ENCODE measurements at regions not wholly inside any gene's neighbourhood (a gene's known extent, or its start where the extent isn't known, plus 50 kb on each side); places are given as distances from the start of the nearest gene placed in this dataset.

DNA sequence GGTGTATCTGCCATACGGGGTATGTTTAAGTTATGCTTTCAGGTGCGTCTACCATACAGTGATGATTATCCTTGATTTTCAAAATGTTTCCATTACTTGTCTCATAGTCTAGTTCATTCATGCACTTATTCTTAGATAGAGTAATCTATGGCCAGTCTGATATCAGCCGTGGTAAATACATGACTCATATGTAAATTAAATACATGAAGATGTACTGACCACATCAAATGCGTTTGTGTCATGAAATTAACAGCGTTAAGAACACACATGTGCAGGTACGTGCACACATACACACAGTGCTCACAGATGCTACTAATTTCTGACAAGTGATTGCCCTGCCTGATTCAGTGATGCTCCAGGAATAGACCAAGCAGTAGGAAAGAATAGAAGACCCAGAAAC is 75.2 kb upstream of the EXOC1L start:
- Mint-ChIP-seq H3K27ac (no peak overlapping the region), H3K36me3 (no peaks in the 10 kb centered on the region), H3K9me3 (peaks cover 0 to 10% of the 10 kb centered on the region in 2 donors)
- ATAC-seq (peak in 1 of 2 donors; percentile 37), DNase-seq (ENCODE audit: low spot score in 2 of 2) (no peak)

DNA sequence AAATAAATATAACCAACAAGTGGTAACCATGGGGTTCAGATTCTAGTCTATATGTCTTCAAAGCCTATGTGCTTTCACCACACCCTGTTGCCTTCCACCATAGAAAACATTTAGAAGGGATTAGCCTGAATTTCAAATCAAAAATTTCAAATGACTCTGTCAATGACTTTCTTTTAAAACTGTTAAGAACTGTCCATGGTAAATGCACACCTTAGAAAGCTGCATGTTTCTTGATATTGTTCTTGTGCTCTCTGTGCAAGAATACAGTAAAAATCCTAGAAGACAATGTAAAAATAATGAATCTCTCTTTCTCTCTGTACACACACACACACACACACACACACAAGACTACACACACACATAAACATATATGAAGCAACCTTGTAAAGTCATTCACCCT is 74.6 kb upstream of the EXOC1L start:
- H3K36me3 Mint-ChIP-seq: no peaks in the 10 kb centered on the region
- peaks cover 0 to 10% of the 10 kb centered on the region in 2 donors for H3K9me3 Mint-ChIP-seq
- H3K27ac Mint-ChIP-seq: no peak overlapping the region
- no peak for ATAC-seq
- DNase-seq (ENCODE audit: low spot score in 2 of 2): no peak

DNA sequence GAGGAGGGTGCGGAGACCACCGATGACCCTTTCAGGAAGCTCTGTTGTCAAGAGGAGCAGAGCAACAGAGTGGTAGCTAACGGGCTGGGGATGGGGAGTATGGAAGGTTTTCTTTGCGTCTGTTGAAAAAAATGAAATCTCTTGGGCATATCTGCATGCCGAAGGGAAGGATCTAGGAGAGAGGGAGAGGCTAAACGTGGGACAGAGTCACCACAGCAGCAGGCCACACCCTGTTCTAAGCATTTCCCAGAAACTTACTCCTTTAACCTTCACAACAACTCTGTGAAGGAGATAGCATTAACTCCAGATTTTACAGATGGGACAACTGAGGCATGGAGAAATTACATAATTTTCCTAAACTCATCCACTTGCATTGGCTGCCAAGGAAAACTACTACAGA is 71.8 kb upstream of the EXOC1L start:
- ATAC-seq (no peak), DNase-seq (ENCODE audit: low spot score in 2 of 2) (no peak)
- peaks cover 0 to 13% of the 10 kb centered on the region in 2 donors for H3K9me3 Mint-ChIP-seq
- no peaks in the 10 kb centered on the region for H3K36me3 Mint-ChIP-seq
- H3K27ac Mint-ChIP-seq: no peak overlapping the region

DNA sequence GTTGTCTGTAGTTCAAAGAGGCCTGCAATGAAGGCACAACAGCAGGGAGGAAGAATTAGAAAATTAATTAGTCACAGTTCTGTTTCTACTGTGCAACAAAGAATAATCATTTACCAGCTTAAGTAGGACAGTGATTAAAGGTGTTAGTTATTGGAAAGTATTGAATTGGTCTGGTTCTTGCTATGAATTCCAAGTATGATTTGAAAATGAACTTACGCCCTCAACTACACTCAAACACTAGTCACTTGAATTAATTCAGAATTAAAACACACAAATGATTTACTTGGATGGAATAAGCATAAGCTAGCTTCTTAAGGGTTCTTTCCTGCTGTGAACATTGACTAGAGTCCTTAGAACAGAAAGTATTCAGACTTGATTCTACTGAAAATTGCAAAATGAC is 69.9 kb upstream of the EXOC1L start:
- Mint-ChIP-seq H3K27ac (no peak overlapping the region), H3K9me3 (peaks cover 0 to 13% of the 10 kb centered on the region in 2 donors), H3K36me3 (no peaks in the 10 kb centered on the region)
- ATAC-seq (no peak), DNase-seq (ENCODE audit: low spot score in 2 of 2) (no peak)

DNA sequence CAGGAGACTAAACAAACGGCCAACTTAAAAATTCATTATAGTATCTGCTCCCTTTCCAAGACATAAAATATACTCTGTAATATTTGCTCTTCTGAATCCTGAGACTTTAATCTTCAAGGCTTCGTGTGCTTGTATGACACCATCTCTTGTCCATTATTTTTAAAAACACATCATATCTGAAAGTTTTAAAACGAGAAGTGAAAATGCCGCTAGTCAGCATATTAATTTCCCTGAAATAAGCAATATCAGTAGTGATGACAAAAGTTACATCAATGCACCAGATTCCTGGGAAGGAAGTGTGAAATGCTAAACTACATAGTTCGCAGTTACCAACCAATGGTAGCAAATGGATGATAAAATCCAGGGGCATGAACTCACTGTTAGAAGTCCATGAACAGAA is 66.8 kb upstream of the EXOC1L start:
- H3K9me3 Mint-ChIP-seq: peaks cover 0 to 13% of the 10 kb centered on the region in 2 donors
- no peak for DNase-seq (ENCODE audit: low spot score in 2 of 2)
- no peaks in the 10 kb centered on the region for H3K36me3 Mint-ChIP-seq
- H3K27ac Mint-ChIP-seq: no peak overlapping the region
- ATAC-seq: no peak

DNA sequence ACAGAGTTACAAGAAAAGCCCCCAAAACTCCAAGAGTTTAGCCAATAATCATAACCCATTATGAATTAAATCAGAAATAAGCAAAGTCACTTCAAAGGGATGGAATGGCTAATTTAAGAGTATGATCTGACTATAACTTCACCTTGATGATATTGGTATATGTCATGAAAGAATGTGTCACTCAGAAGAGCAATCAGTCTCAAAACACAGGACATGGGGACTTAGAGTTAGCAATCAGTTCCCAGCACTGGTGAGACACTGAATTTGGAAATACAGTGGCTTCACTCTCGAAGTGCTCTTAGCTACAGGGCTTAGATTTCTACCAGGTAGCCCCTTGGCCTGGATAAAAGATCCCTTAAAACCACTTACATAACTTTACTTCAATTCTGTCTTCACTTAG is 65.7 kb upstream of the EXOC1L start:
- H3K27ac Mint-ChIP-seq: no peak overlapping the region
- ATAC-seq (peak in 1 of 2 donors; percentile 38), DNase-seq (ENCODE audit: low spot score in 2 of 2) (no peak)
- no peaks in the 10 kb centered on the region for H3K36me3 Mint-ChIP-seq
- peaks cover 0 to 6% of the 10 kb centered on the region in 2 donors for H3K9me3 Mint-ChIP-seq

DNA sequence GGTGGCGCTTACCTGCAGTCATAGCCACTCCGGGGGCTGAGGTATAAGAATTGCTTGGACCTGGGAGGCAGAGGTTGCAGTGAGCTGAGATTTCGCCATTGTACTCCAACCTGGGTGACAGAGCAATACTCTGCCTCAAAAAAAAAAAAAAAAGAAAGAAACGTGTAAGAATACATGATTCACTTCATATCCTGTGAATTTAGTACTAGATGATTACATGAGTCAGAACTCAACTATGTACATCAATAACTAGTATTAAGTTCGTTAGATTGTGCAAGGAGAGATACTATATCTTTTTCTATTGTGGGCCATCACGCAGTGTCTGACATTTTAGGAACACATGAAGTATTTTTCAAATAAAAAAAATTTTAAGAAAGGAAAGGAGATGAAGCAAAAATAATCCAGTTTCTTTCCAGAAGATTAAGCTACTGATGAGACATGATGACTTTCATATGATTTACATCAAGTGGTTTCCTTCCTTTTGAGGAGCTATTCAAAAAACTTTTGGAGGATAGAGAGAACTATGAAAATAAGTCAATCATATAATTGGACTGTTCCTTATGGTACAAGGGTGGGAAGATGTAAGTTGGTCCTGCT is 64.7 kb upstream of the EXOC1L start:
- Mint-ChIP-seq H3K36me3 (no peaks in the 10 kb centered on the region), H3K9me3 (peaks cover 0 to 3% of the 10 kb centered on the region in 2 donors), H3K27ac (no peak overlapping the region)
- peak in 1 of 2 donors; percentile 65 for ATAC-seq
- no peak for DNase-seq (ENCODE audit: low spot score in 2 of 2)

DNA sequence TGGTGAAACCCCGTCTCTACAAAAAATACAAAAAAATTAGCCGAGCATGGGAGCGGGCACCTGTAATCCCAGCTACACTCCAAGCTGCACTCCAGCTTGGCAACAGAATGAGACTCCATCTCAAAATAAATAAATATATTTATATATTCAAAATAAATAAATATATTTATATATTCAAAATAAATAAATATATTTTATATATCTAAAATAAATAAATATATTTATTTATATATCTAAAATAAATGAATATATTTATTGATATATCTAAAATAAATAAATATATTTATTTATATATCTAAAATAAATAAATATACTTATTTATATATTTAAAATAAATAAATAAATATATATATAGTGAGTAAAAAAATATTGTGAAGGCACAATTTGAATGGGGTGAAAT is 63.4 kb upstream of the EXOC1L start:
- ATAC-seq (no peak), DNase-seq (ENCODE audit: low spot score in 2 of 2) (no peak)
- Mint-ChIP-seq H3K27ac (no peak overlapping the region), H3K36me3 (no peaks in the 10 kb centered on the region), H3K9me3 (no peaks in the 10 kb centered on the region)

DNA sequence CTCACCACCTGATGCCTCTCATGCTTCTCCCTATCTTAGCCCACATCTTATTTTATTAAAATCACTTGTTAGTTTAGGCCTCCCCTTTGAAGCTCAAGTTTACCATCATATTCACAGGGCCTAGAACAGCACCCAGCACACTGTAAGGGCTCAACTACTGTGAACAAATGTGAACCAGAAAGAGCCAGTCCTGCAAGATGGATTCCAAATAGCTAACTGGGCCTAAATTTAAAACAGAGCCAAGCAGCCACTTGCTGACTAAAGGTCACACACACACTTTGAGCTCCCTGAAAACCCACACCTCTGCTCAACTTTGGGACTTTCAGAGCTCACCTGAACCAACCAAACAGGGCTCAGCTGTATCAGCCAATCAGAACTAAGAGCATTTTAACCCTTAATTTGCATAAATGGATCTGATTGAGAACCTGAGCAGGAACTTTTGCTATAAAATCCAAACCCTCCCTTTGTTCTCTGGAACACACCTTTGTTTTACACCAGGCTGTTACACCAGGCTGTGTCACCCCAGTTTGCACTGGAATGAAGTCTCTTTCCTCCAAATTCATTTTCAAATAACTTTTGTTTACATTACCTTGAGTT is 62.1 kb upstream of the EXOC1L start:
- peak in 1 of 2 donors; percentile 4 for ATAC-seq
- DNase-seq (ENCODE audit: low spot score in 2 of 2): no peak
- Mint-ChIP-seq H3K27ac (peak overlapping the region in 1 of 2 donors; percentile 9), H3K36me3 (no peaks in the 10 kb centered on the region), H3K9me3 (no peaks in the 10 kb centered on the region)

DNA sequence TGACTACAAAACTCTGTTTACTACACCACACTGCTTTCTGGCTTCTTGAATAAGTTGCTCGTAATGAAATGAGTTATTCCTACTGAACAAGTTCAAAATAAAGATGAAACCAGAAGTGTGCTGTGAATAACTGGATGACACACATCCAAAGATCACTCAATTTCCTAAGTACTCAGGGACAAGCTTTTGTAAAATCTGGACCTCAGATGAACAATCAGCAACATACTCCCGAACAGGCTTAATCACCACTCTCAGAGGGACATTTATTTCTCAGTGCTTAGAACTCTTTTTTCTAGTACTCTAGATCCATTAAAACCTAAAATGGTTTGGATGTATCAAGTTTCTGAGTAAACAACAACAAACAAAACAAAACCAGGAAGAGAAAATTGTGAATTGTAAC is 61.5 kb upstream of the EXOC1L start:
- DNase-seq (ENCODE audit: low spot score in 2 of 2): no peak
- peak; percentile 45 to 77 for ATAC-seq
- no peaks in the 10 kb centered on the region for H3K36me3 Mint-ChIP-seq
- no peaks in the 10 kb centered on the region for H3K9me3 Mint-ChIP-seq
- H3K27ac Mint-ChIP-seq: peak overlapping the region; percentile 2 to 9

DNA sequence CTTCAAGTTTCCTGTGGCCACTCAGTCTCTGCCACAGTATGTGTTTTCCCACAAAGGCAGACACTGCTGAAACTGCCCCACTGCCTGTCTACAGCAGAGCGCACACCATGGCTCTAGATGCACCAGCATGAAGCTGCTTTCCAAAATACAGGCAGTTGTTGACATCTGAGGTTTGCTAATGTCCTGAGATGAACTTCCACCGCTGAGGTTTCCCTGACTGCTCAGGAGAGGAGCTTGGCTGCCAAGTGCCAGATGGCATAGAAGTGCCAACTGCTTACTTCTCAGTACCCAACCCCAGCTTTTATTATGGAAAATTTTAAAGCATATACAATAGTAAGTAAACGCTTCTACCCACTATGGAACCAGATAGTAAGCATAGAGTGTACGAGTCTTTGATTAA is 61.0 kb upstream of the EXOC1L start:
- Mint-ChIP-seq H3K27ac (no peak overlapping the region), H3K9me3 (no peaks in the 10 kb centered on the region), H3K36me3 (no peaks in the 10 kb centered on the region)
- ATAC-seq (peak in 1 of 2 donors; percentile 5), DNase-seq (ENCODE audit: low spot score in 2 of 2) (no peak)

DNA sequence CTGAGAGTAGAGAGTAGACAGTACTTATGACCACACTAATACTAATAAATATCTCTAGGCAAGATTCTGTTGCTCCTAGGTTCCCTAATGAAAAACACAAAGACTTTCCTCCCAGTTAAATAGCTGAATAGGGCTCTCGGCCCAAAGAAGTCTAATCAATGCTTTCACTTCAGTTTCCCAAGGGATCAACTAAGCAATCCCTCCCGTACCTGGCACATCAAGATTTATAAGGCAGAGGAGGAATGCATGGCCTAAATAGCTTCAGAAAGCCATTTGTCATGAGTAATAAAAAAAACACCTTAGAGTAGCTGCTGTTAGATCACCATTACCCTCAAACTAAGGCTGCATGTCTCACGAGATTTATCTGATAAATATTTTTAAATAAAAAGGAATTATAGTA is 56.8 kb upstream of the EXOC1L start:
- DNase-seq (ENCODE audit: low spot score in 2 of 2): no peak
- H3K27ac Mint-ChIP-seq: no peak overlapping the region
- ATAC-seq: no peak
- no peaks in the 10 kb centered on the region for H3K9me3 Mint-ChIP-seq
- H3K36me3 Mint-ChIP-seq: no peaks in the 10 kb centered on the region

DNA sequence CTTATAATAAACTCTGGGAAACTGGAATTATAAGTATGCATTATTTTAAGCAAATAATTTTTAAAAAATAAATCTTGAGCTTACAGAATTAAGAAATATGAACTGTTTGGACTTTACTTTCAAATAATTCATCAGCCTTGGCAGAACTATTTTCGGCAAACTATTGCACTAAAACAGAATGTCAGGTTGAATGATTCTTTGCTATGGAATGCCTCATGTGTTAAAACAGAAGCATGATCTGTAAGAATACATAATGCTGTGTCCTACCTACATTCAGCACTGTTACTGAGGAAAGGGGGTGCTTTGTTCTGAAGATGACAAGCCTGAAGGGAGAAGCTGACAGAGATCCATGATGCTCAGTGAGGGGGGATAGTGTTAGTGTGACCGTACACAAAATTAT is 55.6 kb upstream of the EXOC1L start:
- no peak overlapping the region for H3K27ac Mint-ChIP-seq
- no peak for DNase-seq (ENCODE audit: low spot score in 2 of 2)
- ATAC-seq: no peak
- H3K9me3 Mint-ChIP-seq: no peaks in the 10 kb centered on the region
- H3K36me3 Mint-ChIP-seq: no peaks in the 10 kb centered on the region

DNA sequence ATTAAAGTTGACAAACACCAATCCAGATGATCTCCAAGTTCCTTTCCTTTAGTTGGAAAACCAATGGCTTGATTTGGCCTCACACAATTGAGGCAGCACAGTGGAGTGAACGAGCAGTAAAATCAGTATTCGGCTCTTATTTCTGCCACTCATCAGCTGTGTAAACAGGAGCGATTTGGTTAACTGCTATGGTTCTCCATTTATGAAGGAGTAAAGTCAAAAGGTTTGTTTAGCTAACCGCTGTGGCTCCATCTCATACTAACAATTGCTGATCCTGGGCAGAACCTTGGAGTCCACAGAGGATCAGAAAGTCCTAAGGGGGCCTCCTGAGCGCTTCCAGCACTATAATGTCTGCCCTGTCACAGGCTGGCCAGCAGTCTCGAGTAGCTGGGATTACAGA is 54.5 kb upstream of the EXOC1L start:
- DNase-seq (ENCODE audit: low spot score in 2 of 2) (no peak), ATAC-seq (no peak)
- H3K36me3 Mint-ChIP-seq: no peaks in the 10 kb centered on the region
- H3K27ac Mint-ChIP-seq: no peak overlapping the region
- H3K9me3 Mint-ChIP-seq: no peaks in the 10 kb centered on the region

DNA sequence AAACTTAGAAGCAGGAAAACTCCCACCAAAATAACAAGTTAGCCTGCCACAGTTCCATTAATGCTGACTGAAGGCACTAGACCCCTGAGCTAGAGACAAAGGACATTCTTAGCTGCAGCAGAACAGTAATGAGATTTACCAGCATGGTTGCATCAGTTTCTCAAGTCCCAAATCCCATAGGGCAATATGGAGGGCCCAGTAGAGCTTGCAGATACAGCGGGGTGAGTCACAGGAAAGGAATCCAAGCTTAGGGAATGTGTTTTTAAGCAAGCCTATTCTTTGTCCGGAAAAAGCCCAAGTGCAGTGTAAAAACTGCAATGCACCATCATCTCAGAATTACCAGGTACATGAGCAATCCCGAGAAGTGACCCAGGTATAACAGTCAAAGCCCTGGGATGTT is 51.3 kb upstream of the EXOC1L start:
- DNase-seq (ENCODE audit: low spot score in 2 of 2) (no peak), ATAC-seq (no peak)
- Mint-ChIP-seq H3K36me3 (no peaks in the 10 kb centered on the region), H3K9me3 (no peaks in the 10 kb centered on the region), H3K27ac (no peak overlapping the region)
